K562 (cell line): ENCODE measurements at regions not wholly inside any gene's neighbourhood (a gene's known extent, or its start where the extent isn't known, plus 50 kb on each side); places are given as distances from the start of the nearest gene placed in this dataset.

Experiments used
- ATAC-seq: fragments of 200-7000 bp; cut with Tn5 transposase; 3 replicates; pipeline ENCODE4 v1.9.1; 2020; ENCODE audit warnings: moderate library complexity
- BruUV-seq: library from RNA; stranded (reverse); fragments of 400-500 nt; replicated peaks from 2 replicates; lab custom pipeline; 2021; lab: Mats Ljungman, UMichigan
- CTCF ChIA-PET: fragments of 300-600 bp; formaldehyde crosslinking; extraction: SDS; loops from one replicate; lab custom pipeline; 2021; ENCODE audit warnings: low intra/inter-chr PET ratio; lab: Yijun Ruan, JAX
- POLR2A ChIA-PET: fragments of 300-600, 350-650 bp; sonication (Branson Sonifier 250); formaldehyde crosslinking; extraction: SDS; loops from one replicate; lab custom pipeline; 2021; ENCODE audit warnings: antibody characterized with exemption, inconsistent platforms; lab: Yijun Ruan, JAX
- DNase-seq, 4 experiments: peaks; one replicate each; pipeline versions ENCODE4 v3.0.0 to v3.0.0-alpha.2; 2011 to 2018; ENCODE audit warnings: low spot score in 3 of 4, mixed read lengths in 3 of 4; ENCODE audit errors: extremely low read depth in 1 of 4
- FAIRE-seq: peaks from 2 replicates; lab custom pipeline; 2011; peaks lifted over from hg19 to GRCh38; lab: Jason Lieb, UNC
- H2AFZ ChIP-seq: 2 replicates; pipeline ENCODE4 v1.6.0; 2011; ENCODE audit warnings: low read depth, low read length, control low read depth, inconsistent platforms
- H3K27ac ChIP-seq: fragments of 200-600 bp; 3 replicates; pipeline ENCODE4 v1.8.0; 2011; ENCODE audit warnings: low read depth, mild to moderate bottlenecking, control low read depth, inconsistent platforms, low read length, moderate library complexity, mixed read lengths; ENCODE audit errors: extremely low read depth
- H3K27me3 ChIP-seq, 2 experiments: fragments of 300-600 bp in 1 of 2; 2 replicates in 1 of 2; 3 replicates in 1 of 2; pipeline versions ENCODE4 v1.6.0 to v1.8.0; 2011; ENCODE audit warnings: inconsistent platforms in 2 of 2, low read length in 2 of 2, mild to moderate bottlenecking in 1 of 2, mixed read lengths in 1 of 2, moderate library complexity in 1 of 2; ENCODE audit not compliant: control insufficient read depth in 2 of 2, insufficient read depth in 2 of 2
- H3K36me3 ChIP-seq: fragments of 300-600 bp; 3 replicates; pipeline ENCODE4 v1.8.0; 2011; ENCODE audit warnings: mild to moderate bottlenecking, low read length, inconsistent platforms; ENCODE audit not compliant: control insufficient read depth, insufficient read depth
- H3K4me1 ChIP-seq, 2 experiments: fragments of 200-600 bp in 1 of 2; replicated peaks in 1 of 2; 2 replicates in 1 of 2; 3 replicates in 1 of 2; pipeline versions ENCODE4 v1.5.1 to v1.8.0; 2011; ENCODE audit warnings: inconsistent platforms in 2 of 2, low read length in 2 of 2, mild to moderate bottlenecking in 1 of 2, mixed read lengths in 1 of 2, moderate library complexity in 1 of 2; ENCODE audit not compliant: control insufficient read depth in 2 of 2, insufficient read depth in 2 of 2
- H3K4me2 ChIP-seq: 2 replicates; pipeline ENCODE4 v1.6.1; 2011; ENCODE audit warnings: low read length, control low read depth, inconsistent platforms, mixed read lengths; ENCODE audit not compliant: insufficient read depth
- H3K4me3 ChIP-seq: fragments of 200-600 bp; sonication (generic), shearing (Covaris generic); 2 replicates; pipeline ENCODE4 v1.5.1; 2016; ENCODE audit warnings: control low read depth, inconsistent platforms
- H3K79me2 ChIP-seq: fragments of 200-600 bp; 3 replicates; pipeline ENCODE4 v1.8.0; 2011; ENCODE audit warnings: low read length, inconsistent platforms; ENCODE audit not compliant: control insufficient read depth, insufficient read depth
- H3K9ac ChIP-seq, 2 experiments: 2 replicates each; pipeline versions ENCODE4 v1.6.0 to v1.6.1; 2011; ENCODE audit warnings: low read depth in 2 of 2, low read length in 2 of 2, control low read depth in 1 of 2, inconsistent platforms in 1 of 2, mild to moderate bottlenecking in 1 of 2, mixed read lengths in 1 of 2; ENCODE audit not compliant: insufficient read depth in 1 of 2
- H3K9me1 ChIP-seq: one replicate; pipeline ENCODE4 v1.6.0; 2011; ENCODE audit warnings: inconsistent platforms, mild to moderate bottlenecking, low read length, moderate library complexity; ENCODE audit not compliant: control insufficient read depth, insufficient read depth
- H3K9me3 ChIP-seq: replicated peaks from 2 replicates; pipeline ENCODE4 v1.5.1; 2011; ENCODE audit warnings: low read depth, low read length, inconsistent platforms; ENCODE audit not compliant: control insufficient read depth, insufficient read depth
- H4K20me1 ChIP-seq: replicated peaks from 2 replicates; pipeline ENCODE4 v1.6.1; 2011; ENCODE audit warnings: low read length, inconsistent platforms, mixed read lengths; ENCODE audit not compliant: control insufficient read depth, insufficient read depth
- BRD4 ChIP-seq: fragments of 200-600 bp; sonication (generic); IDR thresholded peaks from 2 replicates; pipeline ENCODE4 v1.6.1; 2017; ENCODE audit warnings: inconsistent platforms
- CBX3 ChIP-seq, 2 experiments: IDR thresholded peaks; 1 replicate in 1 of 2; 2 replicates in 1 of 2; pipeline ENCODE4 v1.6.1; 2012; ENCODE audit warnings: inconsistent platforms in 2 of 2, low read length in 2 of 2, borderline replicate concordance in 1 of 2, control low read depth in 1 of 2
- FOXP4 ChIP-seq: sonication (generic); formaldehyde crosslinking; IDR thresholded peaks from 2 replicates; pipeline ENCODE4 v1.8.0; 2022; ENCODE audit warnings: mild to moderate bottlenecking, missing genetic modification reagents, borderline replicate concordance
- MEF2A ChIP-seq: IDR thresholded peaks from 2 replicates; pipeline ENCODE4 v1.6.1; 2011; ENCODE audit warnings: low read depth, mild to moderate bottlenecking, low read length, moderate library complexity; ENCODE audit not compliant: control insufficient read depth
- NCOA1 ChIP-seq: fragments of 450-650 bp; IDR thresholded peaks from 2 replicates; pipeline ENCODE4 v1.6.1; 2016; ENCODE audit warnings: low read depth
- PREB ChIP-seq: sonication (generic); formaldehyde crosslinking; IDR thresholded peaks from 2 replicates; pipeline ENCODE4 v1.8.1; 2023; ENCODE audit warnings: mild to moderate bottlenecking, missing genetic modification reagents
- RBM25 ChIP-seq: fragments of 200-400 bp; formaldehyde crosslinking; IDR thresholded peaks from 2 replicates; pipeline ENCODE4 v1.6.1; 2018; ENCODE audit warnings: low read length, low read depth, moderate library complexity; ENCODE audit not compliant: severe bottlenecking
- SMC3 ChIP-seq: conservative IDR thresholded peaks from 2 replicates; pipeline ENCODE4 v1.6.1; 2011; ENCODE audit warnings: low read depth, low read length, improper control_type of control experiment; ENCODE audit not compliant: insufficient read depth
- SRSF1 ChIP-seq: fragments of 200-400 bp; formaldehyde crosslinking; IDR thresholded peaks from 2 replicates; pipeline ENCODE4 v1.6.1; 2017; ENCODE audit warnings: mild to moderate bottlenecking, low read depth, low read length, moderate library complexity
- TRIM24 ChIP-seq, 2 experiments: fragments of 450-650 bp; IDR thresholded peaks; 2 replicates each; pipeline ENCODE4 v1.6.1; 2016
- ZC3H8 ChIP-seq: fragments of 450-650 bp; IDR thresholded peaks from 2 replicates; pipeline ENCODE4 v1.6.1; 2017
- WGBS: fragments of 100-300 bp; shearing (Covaris generic); methylation state at CpG from one replicate; pipeline ENCODE4 v1.1.6; 2016; ENCODE audit warnings: low coverage, mixed read lengths; ENCODE audit not compliant: insufficient coverage; ENCODE audit errors: missing lambda C conversion rate; 5-methylcytosine and 5-hydroxymethylcytosine counted together
- in situ Hi-C: fragments of 300-500 bp; cut with MboI; formaldehyde crosslinking; loops from 4 replicates; pipeline ENCODE4 v1.15.0; 2018; ENCODE audit warnings: inconsistent platforms, mixed read lengths
- intact Hi-C: fragments of 100-400 bp; cut with micrococcal nuclease; formaldehyde crosslinking; loops from 2 replicates; pipeline ENCODE4 v1.14.2; 2022
- TF ChIP-seq, protein P1 (sequence below), 3 experiments: fragments of 200-800 bp in 1 of 3; fragments of 250-450 bp in 1 of 3; fragments of 450-650 bp in 1 of 3; sonication (Bioruptor Pico) in 1 of 3; sonication (Bioruptor generic) in 1 of 3; formaldehyde crosslinking in 1 of 3; IDR thresholded peaks; 2 replicates each; pipeline versions ENCODE4 v1.6.1 to v1.8.0; 2016 to 2022; ENCODE audit warnings: mild to moderate bottlenecking in 2 of 3, missing genetic modification characterization in 2 of 3, missing compliant biosample characterization in 1 of 3, moderate library complexity in 1 of 3
- TF ChIP-seq, protein P2 (sequence below): fragments of 250-450 bp; sonication (Bioruptor Pico); IDR thresholded peaks from 2 replicates; pipeline ENCODE4 v1.5.0; 2022; ENCODE audit warnings: mild to moderate bottlenecking

GRCh38 chr10:130858626-130859025, 452.9 kb downstream of the TCERG1L start:
- no peak overlapping the region for H3K27ac ChIP-seq
- CTCF ChIA-PET = no interaction called here
- no peaks in the 10 kb centered on the region for H3K9me1 ChIP-seq
- ATAC-seq (no peak), DNase-seq (no peak), FAIRE-seq (no peak)
- no TSS peak for BruUV-seq
- 0% methylated on average over 2 of the region's 2 CpGs for WGBS
- H3K9ac ChIP-seq = no peak overlapping the region
- no peaks in the 10 kb centered on the region for H3K27me3 ChIP-seq
- intact Hi-C loops (no loop called here), in situ Hi-C loops (no loop called here)
- H3K36me3 ChIP-seq = no peaks in the 10 kb centered on the region
- H3K4me1 ChIP-seq = no peaks in the 10 kb centered on the region
- no peak overlapping the region for H2AFZ ChIP-seq
- no peaks in the 10 kb centered on the region for H3K79me2 ChIP-seq
- POLR2A ChIA-PET = no interaction called here
- no peak overlapping the region for H3K4me3 ChIP-seq
- no peaks in the 10 kb centered on the region for H3K9me3 ChIP-seq
- H3K4me2 ChIP-seq = no peak overlapping the region
- no peaks in the 10 kb centered on the region for H4K20me1 ChIP-seq
- TF ChIP-seq PREB (CRISPR knock-in tag) (no peak), FOXP4 (CRISPR knock-in tag) (no peak), SRSF1 (no peak), RBM25 (no peak), CBX3 (IDR thresholded peaks at IDR 0.05; ENCODE audit: borderline replicate concordance in 1 of 2, low read length in 2 of 2) (no peak), BRD4 (no peak), NCOA1 (no peak), MEF2A (no peak), ZC3H8 (no peak), SMC3 (no peak), TRIM24 (IDR thresholded peaks at IDR 0.05) (no peak)
- TF ChIP-seq, protein P1, sequence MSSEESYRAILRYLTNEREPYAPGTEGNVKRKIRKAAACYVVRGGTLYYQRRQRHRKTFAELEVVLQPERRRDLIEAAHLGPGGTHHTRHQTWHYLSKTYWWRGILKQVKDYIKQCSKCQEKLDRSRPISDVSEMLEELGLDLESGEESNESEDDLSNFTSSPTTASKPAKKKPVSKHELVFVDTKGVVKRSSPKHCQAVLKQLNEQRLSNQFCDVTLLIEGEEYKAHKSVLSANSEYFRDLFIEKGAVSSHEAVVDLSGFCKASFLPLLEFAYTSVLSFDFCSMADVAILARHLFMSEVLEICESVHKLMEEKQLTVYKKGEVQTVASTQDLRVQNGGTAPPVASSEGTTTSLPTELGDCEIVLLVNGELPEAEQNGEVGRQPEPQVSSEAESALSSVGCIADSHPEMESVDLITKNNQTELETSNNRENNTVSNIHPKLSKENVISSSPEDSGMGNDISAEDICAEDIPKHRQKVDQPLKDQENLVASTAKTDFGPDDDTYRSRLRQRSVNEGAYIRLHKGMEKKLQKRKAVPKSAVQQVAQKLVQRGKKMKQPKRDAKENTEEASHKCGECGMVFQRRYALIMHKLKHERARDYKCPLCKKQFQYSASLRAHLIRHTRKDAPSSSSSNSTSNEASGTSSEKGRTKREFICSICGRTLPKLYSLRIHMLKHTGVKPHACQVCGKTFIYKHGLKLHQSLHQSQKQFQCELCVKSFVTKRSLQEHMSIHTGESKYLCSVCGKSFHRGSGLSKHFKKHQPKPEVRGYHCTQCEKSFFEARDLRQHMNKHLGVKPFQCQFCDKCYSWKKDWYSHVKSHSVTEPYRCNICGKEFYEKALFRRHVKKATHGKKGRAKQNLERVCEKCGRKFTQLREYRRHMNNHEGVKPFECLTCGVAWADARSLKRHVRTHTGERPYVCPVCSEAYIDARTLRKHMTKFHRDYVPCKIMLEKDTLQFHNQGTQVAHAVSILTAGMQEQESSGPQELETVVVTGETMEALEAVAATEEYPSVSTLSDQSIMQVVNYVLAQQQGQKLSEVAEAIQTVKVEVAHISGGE (CRISPR knock-in tag; IDR thresholded peaks at IDR 0.05) = no peak
- TF ChIP-seq, protein P2, sequence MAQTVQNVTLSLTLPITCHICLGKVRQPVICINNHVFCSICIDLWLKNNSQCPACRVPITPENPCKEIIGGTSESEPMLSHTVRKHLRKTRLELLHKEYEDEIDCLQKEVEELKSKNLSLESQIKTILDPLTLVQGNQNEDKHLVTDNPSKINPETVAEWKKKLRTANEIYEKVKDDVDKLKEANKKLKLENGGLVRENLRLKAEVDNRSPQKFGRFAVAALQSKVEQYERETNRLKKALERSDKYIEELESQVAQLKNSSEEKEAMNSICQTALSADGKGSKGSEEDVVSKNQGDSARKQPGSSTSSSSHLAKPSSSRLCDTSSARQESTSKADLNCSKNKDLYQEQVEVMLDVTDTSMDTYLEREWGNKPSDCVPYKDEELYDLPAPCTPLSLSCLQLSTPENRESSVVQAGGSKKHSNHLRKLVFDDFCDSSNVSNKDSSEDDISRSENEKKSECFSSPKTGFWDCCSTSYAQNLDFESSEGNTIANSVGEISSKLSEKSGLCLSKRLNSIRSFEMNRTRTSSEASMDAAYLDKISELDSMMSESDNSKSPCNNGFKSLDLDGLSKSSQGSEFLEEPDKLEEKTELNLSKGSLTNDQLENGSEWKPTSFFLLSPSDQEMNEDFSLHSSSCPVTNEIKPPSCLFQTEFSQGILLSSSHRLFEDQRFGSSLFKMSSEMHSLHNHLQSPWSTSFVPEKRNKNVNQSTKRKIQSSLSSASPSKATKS (CRISPR knock-in tag) = no peak
